ENCODE measurements at regions not wholly inside any gene's neighbourhood (a gene's known extent, or its start where the extent isn't known, plus 50 kb on each side); places are given as distances from the start of the nearest gene placed in this dataset.

DNA sequence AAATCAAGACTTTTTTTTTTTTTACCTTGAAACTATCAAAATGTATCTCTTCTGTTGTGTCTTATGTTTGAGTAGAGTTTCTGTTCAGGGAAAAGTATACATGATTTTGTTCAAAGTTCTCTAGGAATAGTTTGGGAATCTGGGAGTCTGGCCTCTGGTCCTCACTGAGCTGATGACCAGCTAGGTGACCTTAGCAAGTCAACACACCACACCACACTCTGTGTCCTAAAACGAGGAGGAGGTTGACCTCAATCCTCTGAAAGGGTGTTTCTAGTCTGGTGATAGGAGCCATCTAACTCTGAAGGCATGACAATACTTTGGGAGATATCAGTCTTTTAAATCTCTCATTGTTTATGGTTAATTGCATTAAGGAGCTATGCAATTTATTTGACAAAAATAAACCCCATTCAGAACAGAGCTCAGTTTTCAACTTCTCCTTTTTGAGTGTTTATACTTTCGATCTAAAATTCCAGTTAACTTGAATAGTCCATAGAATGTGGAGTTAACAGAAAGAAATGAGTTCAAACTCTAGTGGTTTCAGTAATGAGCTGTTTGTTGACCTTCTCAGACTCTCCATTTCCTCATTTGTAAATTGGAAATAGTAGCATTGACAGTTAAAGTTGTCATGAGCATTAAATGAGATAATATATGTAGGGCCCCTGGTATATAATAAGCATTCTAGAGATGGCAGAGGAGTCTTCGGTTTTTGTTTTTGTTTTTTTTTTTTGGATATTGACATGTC lies 112.2 kb upstream of the LRRN1 start:
- TF ChIP-seq, protein P1, sequence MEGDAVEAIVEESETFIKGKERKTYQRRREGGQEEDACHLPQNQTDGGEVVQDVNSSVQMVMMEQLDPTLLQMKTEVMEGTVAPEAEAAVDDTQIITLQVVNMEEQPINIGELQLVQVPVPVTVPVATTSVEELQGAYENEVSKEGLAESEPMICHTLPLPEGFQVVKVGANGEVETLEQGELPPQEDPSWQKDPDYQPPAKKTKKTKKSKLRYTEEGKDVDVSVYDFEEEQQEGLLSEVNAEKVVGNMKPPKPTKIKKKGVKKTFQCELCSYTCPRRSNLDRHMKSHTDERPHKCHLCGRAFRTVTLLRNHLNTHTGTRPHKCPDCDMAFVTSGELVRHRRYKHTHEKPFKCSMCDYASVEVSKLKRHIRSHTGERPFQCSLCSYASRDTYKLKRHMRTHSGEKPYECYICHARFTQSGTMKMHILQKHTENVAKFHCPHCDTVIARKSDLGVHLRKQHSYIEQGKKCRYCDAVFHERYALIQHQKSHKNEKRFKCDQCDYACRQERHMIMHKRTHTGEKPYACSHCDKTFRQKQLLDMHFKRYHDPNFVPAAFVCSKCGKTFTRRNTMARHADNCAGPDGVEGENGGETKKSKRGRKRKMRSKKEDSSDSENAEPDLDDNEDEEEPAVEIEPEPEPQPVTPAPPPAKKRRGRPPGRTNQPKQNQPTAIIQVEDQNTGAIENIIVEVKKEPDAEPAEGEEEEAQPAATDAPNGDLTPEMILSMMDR (conservative IDR thresholded peaks at IDR 0.05) = no peak
- TF ChIP-seq ZFX (IDR thresholded peaks at IDR 0.05) = no peak

Measured in C4-2B (cell line).